Loucy (cell line): ENCODE measurements at regions not wholly inside any gene's neighbourhood (a gene's known extent, or its start where the extent isn't known, plus 50 kb on each side); places are given as distances from the start of the nearest gene placed in this dataset.

Experiments
- H2AFZ ChIP-seq: fragments of 200-600 bp; sonication (generic); 2 replicates; pipeline ENCODE4 v1.6.0; 2016; ENCODE audit warnings: antibody characterized with exemption, mild to moderate bottlenecking, low read length, moderate library complexity
- H3F3A ChIP-seq: fragments of 200-600 bp; 2 replicates; pipeline ENCODE4 v1.6.0; 2016; ENCODE audit warnings: antibody characterized with exemption, low read depth, mild to moderate bottlenecking
- H3K27me3 ChIP-seq: fragments of 200-600 bp; sonication (generic); 2 replicates; pipeline ENCODE4 v1.6.1; 2014; ENCODE audit warnings: low read length, mild to moderate bottlenecking; ENCODE audit not compliant: insufficient read depth, poor library complexity, severe bottlenecking
- H3K36me3 ChIP-seq: fragments of 200-600 bp; sonication (generic); 2 replicates; pipeline ENCODE4 v1.6.1; 2016; ENCODE audit warnings: low read length; ENCODE audit not compliant: insufficient read depth
- H3K4me1 ChIP-seq: fragments of 200-600 bp; sonication (generic); 2 replicates; pipeline ENCODE4 v1.5.1; 2014; ENCODE audit warnings: low read length, mild to moderate bottlenecking; ENCODE audit not compliant: insufficient read depth, poor library complexity, severe bottlenecking
- H3K4me2 ChIP-seq: fragments of 200-600 bp; sonication (generic); 2 replicates; pipeline ENCODE4 v1.6.0; 2014; ENCODE audit warnings: antibody characterized with exemption, low read length, low read depth, mild to moderate bottlenecking; ENCODE audit not compliant: poor library complexity, severe bottlenecking
- H3K4me3 ChIP-seq: fragments of 200-600 bp; sonication (generic); 2 replicates; pipeline ENCODE4 v1.5.1; 2014; ENCODE audit warnings: low read length, mild to moderate bottlenecking, mixed read lengths; ENCODE audit not compliant: poor library complexity, severe bottlenecking
- H3K79me2 ChIP-seq: fragments of 200-600 bp; sonication (generic); 2 replicates; pipeline ENCODE4 v1.6.1; 2014; ENCODE audit warnings: low read length; ENCODE audit not compliant: insufficient read depth
- H3K9ac ChIP-seq: fragments of 200-600 bp; sonication (generic); 2 replicates; pipeline ENCODE4 v1.6.0; 2014; ENCODE audit warnings: mild to moderate bottlenecking, low read depth, low read length, moderate library complexity; ENCODE audit not compliant: poor library complexity, severe bottlenecking
- H3K9me2 ChIP-seq: fragments of 200-600 bp; sonication (generic); replicated peaks from 2 replicates; pipeline ENCODE4 v1.6.1; 2016; ENCODE audit warnings: low read depth, low read length, mixed read lengths
- H3K9me3 ChIP-seq: fragments of 200-600 bp; sonication (generic); 2 replicates; pipeline ENCODE4 v1.6.1; 2014; ENCODE audit warnings: mild to moderate bottlenecking, antibody characterized with exemption, low read length, low read depth; ENCODE audit not compliant: insufficient read depth
- H4K20me1 ChIP-seq: fragments of 200-600 bp; sonication (generic); 2 replicates; pipeline ENCODE4 v1.6.0; 2014; ENCODE audit warnings: antibody characterized with exemption, low read length, mild to moderate bottlenecking; ENCODE audit not compliant: insufficient read depth, poor library complexity, severe bottlenecking
- CTCF ChIP-seq: fragments of 200-600 bp; sonication (generic); conservative IDR thresholded peaks from 2 replicates; pipeline ENCODE4 v1.5.1; 2014; ENCODE audit warnings: mild to moderate bottlenecking, antibody characterized with exemption, low read length
- EZH2phosphoT487 ChIP-seq: fragments of 200-600 bp; IDR thresholded peaks from 2 replicates; pipeline ENCODE4 v1.6.1; 2018; ENCODE audit warnings: antibody characterized with exemption, mild to moderate bottlenecking, moderate library complexity, borderline replicate concordance

GRCh38 chr2:17309181-17309580 is 209.1 kb downstream of the RAD51AP2 start:
- Histone ChIP-seq H3K36me3 (no peaks in the 10 kb centered on the region), H3K9ac (no peak overlapping the region), H3K4me1 (no peaks in the 10 kb centered on the region), H3K4me3 (no peak overlapping the region), H3K9me2 (no peaks in the 10 kb centered on the region), H3F3A (no peaks in the 10 kb centered on the region), H4K20me1 (no peaks in the 10 kb centered on the region), H3K27me3 (no peaks in the 10 kb centered on the region), H3K79me2 (no peaks in the 10 kb centered on the region), H3K4me2 (no peak overlapping the region), H2AFZ (no peak overlapping the region), H3K9me3 (no peaks in the 10 kb centered on the region)
- TF ChIP-seq CTCF (no peak), EZH2phosphoT487 (no peak)

- Histone ChIP-seq H3F3A (no peaks in the 10 kb centered on the region), H4K20me1 (no peaks in the 10 kb centered on the region), H3K4me3 (no peak overlapping the region), H3K9ac (no peak overlapping the region), H3K36me3 (no peaks in the 10 kb centered on the region), H3K4me1 (no peaks in the 10 kb centered on the region), H2AFZ (no peak overlapping the region), H3K4me2 (no peak overlapping the region), H3K9me2 (no peaks in the 10 kb centered on the region), H3K9me3 (no peaks in the 10 kb centered on the region), H3K27me3 (no peaks in the 10 kb centered on the region), H3K79me2 (no peaks in the 10 kb centered on the region)
- TF ChIP-seq CTCF (no peak), EZH2phosphoT487 (no peak)
Measured at GRCh38 chr2:17306706-17307105, 211.5 kb downstream of the RAD51AP2 start.

- H3F3A ChIP-seq, result no peaks in the 10 kb centered on the region
- H3K4me2 ChIP-seq, result no peak overlapping the region
- H3K9me3 ChIP-seq, result no peaks in the 10 kb centered on the region
- H3K9ac ChIP-seq, result no peak overlapping the region
- H3K4me1 ChIP-seq, result no peaks in the 10 kb centered on the region
- H3K27me3 ChIP-seq, result no peaks in the 10 kb centered on the region
- TF ChIP-seq EZH2phosphoT487 (no peak), CTCF (no peak)
- H3K4me3 ChIP-seq, result no peak overlapping the region
- no peaks in the 10 kb centered on the region for H3K36me3 ChIP-seq
- no peaks in the 10 kb centered on the region for H3K9me2 ChIP-seq
- H2AFZ ChIP-seq, result no peak overlapping the region
- H3K79me2 ChIP-seq, result no peaks in the 10 kb centered on the region
- H4K20me1 ChIP-seq, result no peaks in the 10 kb centered on the region
Measured at GRCh38 chr2:17306219-17306618, 212.0 kb downstream of the RAD51AP2 start.
